IMR-90 (cell line): ENCODE measurements at regions not wholly inside any gene's neighbourhood (a gene's known extent, or its start where the extent isn't known, plus 50 kb on each side); places are given as distances from the start of the nearest gene placed in this dataset.

Source experiments
- ATAC-seq: fragments of 200-7000 bp; cut with Tn5 transposase; 2 replicates; pipeline ENCODE4 v1.9.1; 2020; ENCODE audit warnings: low read depth, mild to moderate bottlenecking, moderate library complexity
- BruUV-seq: library from RNA; stranded (reverse); fragments of 400-500 nt; replicated peaks from 2 replicates; lab custom pipeline; 2021; lab: Mats Ljungman, UMichigan
- CTCF ChIA-PET: fragments of 300-600 bp; formaldehyde crosslinking; extraction: SDS; loops from one replicate; lab custom pipeline; 2021; ENCODE audit warnings: antibody characterized with exemption; lab: Yijun Ruan, JAX
- POLR2A ChIA-PET: fragments of 300-600 bp; sonication (Branson Sonifier 250); formaldehyde crosslinking; loops from one replicate; lab custom pipeline; 2022; ENCODE audit warnings: antibody characterized with exemption; ENCODE audit not compliant: unreplicated experiment; lab: Charles Lee
- DNase-seq: peaks from one replicate; pipeline ENCODE4 v3.0.0; 2013
- H2AFZ ChIP-seq: replicated peaks from 2 replicates; pipeline ENCODE3; 2013; ENCODE audit warnings: low read length, mild to moderate bottlenecking; ENCODE audit not compliant: poor library complexity
- H2AK5ac ChIP-seq: 2 replicates; pipeline ENCODE4 v1.6.1; 2013; ENCODE audit warnings: low read depth, low read length, inconsistent platforms
- H2AK9ac ChIP-seq: replicated peaks from 2 replicates; pipeline ENCODE3; 2013; ENCODE audit warnings: mild to moderate bottlenecking, low read depth, low read length, moderate library complexity; ENCODE audit not compliant: poor library complexity
- H2BK120ac ChIP-seq: 2 replicates; pipeline ENCODE4 v1.6.1; 2013; ENCODE audit warnings: low read depth, low read length, inconsistent platforms
- H2BK15ac ChIP-seq: 3 replicates; pipeline ENCODE4 v1.6.1; 2013; ENCODE audit warnings: low read depth, low read length, inconsistent platforms
- H2BK20ac ChIP-seq: 2 replicates; pipeline ENCODE4 v1.6.1; 2013; ENCODE audit warnings: low read depth, mild to moderate bottlenecking, inconsistent platforms, low read length, moderate library complexity
- H2BK5ac ChIP-seq: 2 replicates; pipeline ENCODE4 v1.6.1; 2013; ENCODE audit warnings: mild to moderate bottlenecking, low read depth, low read length, inconsistent platforms; ENCODE audit not compliant: poor library complexity, severe bottlenecking
- H3K14ac ChIP-seq: replicated peaks from 2 replicates; pipeline ENCODE4 v1.6.1; 2013; ENCODE audit warnings: low read depth, low read length, inconsistent platforms
- H3K18ac ChIP-seq: 2 replicates; pipeline ENCODE4 v1.6.1; 2013; ENCODE audit warnings: low read depth, low read length, control low read depth
- H3K23ac ChIP-seq: 2 replicates; pipeline ENCODE4 v1.6.1; 2013; ENCODE audit warnings: low read depth, low read length, inconsistent platforms
- H3K27ac ChIP-seq: 2 replicates; pipeline ENCODE4 v1.5.1; 2013; ENCODE audit warnings: mild to moderate bottlenecking, control low read depth, low read length; ENCODE audit not compliant: insufficient read depth
- H3K27me3 ChIP-seq: 2 replicates; pipeline ENCODE4 v1.6.1; 2013; ENCODE audit warnings: low read length; ENCODE audit not compliant: control insufficient read depth, insufficient read depth
- H3K36me3 ChIP-seq: 2 replicates; pipeline ENCODE4 v1.6.1; 2013; ENCODE audit warnings: low read length, mixed read lengths; ENCODE audit not compliant: control insufficient read depth, insufficient read depth
- H3K4ac ChIP-seq: 2 replicates; pipeline ENCODE4 v1.6.1; 2013; ENCODE audit warnings: low read depth, low read length, inconsistent platforms
- H3K4me1 ChIP-seq: 2 replicates; pipeline ENCODE4 v1.6.1; 2013; ENCODE audit warnings: low read length, mixed read lengths; ENCODE audit not compliant: control insufficient read depth, insufficient read depth
- H3K4me2 ChIP-seq: 2 replicates; pipeline ENCODE4 v1.6.1; 2013; ENCODE audit warnings: low read depth, mild to moderate bottlenecking, control low read depth, low read length, moderate library complexity
- H3K4me3 ChIP-seq: 2 replicates; pipeline ENCODE4 v1.5.1; 2013; ENCODE audit warnings: low read depth, mild to moderate bottlenecking, control low read depth, low read length, moderate library complexity; ENCODE audit not compliant: insufficient read depth
- H3K56ac ChIP-seq: 2 replicates; pipeline ENCODE4 v1.6.1; 2013; ENCODE audit warnings: low read length, inconsistent platforms; ENCODE audit not compliant: insufficient read depth; ENCODE audit errors: extremely low read depth
- H3K79me1 ChIP-seq, 2 experiments: 2 replicates each; pipeline ENCODE4 v1.6.1; 2013; ENCODE audit warnings: low read length in 2 of 2, inconsistent platforms in 1 of 2, low read depth in 1 of 2
- H3K9ac ChIP-seq: 2 replicates; pipeline ENCODE4 v1.6.1; 2013; ENCODE audit warnings: low read depth, low read length, control low read depth
- H3K9me1 ChIP-seq: 2 replicates; pipeline ENCODE4 v1.6.1; 2013; ENCODE audit warnings: low read length, inconsistent platforms; ENCODE audit not compliant: insufficient read depth
- H3K9me3 ChIP-seq: 2 replicates; pipeline ENCODE4 v1.6.1; 2013; ENCODE audit warnings: low read length; ENCODE audit not compliant: control insufficient read depth, insufficient read depth
- H4K20me1 ChIP-seq: 2 replicates; pipeline ENCODE4 v1.6.1; 2013; ENCODE audit warnings: low read length, inconsistent platforms; ENCODE audit not compliant: insufficient read depth
- H4K5ac ChIP-seq: 2 replicates; pipeline ENCODE4 v1.6.1; 2013; ENCODE audit warnings: mild to moderate bottlenecking, low read depth, low read length, control low read depth
- H4K8ac ChIP-seq, 2 experiments: 2 replicates each; pipeline ENCODE4 v1.6.1; 2013; ENCODE audit warnings: low read depth in 2 of 2, low read length in 2 of 2, control low read depth in 1 of 2, inconsistent platforms in 1 of 2
- H4K91ac ChIP-seq: 2 replicates; pipeline ENCODE4 v1.6.1; 2013; ENCODE audit warnings: low read depth, low read length, inconsistent platforms; ENCODE audit not compliant: insufficient read depth
- BHLHE40 ChIP-seq: fragments of 150-350 bp; IDR thresholded peaks from 2 replicates; pipeline ENCODE4 v1.6.1; 2016; ENCODE audit warnings: mild to moderate bottlenecking, low read depth, low read length
- CEBPB ChIP-seq: IDR thresholded peaks from 2 replicates; pipeline ENCODE4 v1.6.1; 2012; ENCODE audit warnings: low read depth, low read length, improper control_type of control experiment
- CHD1 ChIP-seq: IDR thresholded peaks from 2 replicates; pipeline ENCODE4 v1.6.1; 2012; ENCODE audit warnings: low read depth, low read length, improper control_type of control experiment
- FOS ChIP-seq: fragments of 150-350 bp; IDR thresholded peaks from 2 replicates; pipeline ENCODE4 v1.6.1; 2016; ENCODE audit warnings: low read depth, low read length
- MAFK ChIP-seq: IDR thresholded peaks from 2 replicates; pipeline ENCODE4 v1.6.1; 2012; ENCODE audit warnings: low read depth, low read length, improper control_type of control experiment
- MAZ ChIP-seq: IDR thresholded peaks from 2 replicates; pipeline ENCODE4 v1.6.1; 2012; ENCODE audit warnings: low read depth, mild to moderate bottlenecking, low read length, improper control_type of control experiment, moderate library complexity, borderline replicate concordance
- MXI1 ChIP-seq: IDR thresholded peaks from 2 replicates; pipeline ENCODE4 v1.6.1; 2012; ENCODE audit warnings: low read depth, mild to moderate bottlenecking, low read length, moderate library complexity, borderline replicate concordance
- NFE2L2 ChIP-seq: fragments of 150-350 bp; IDR thresholded peaks from 2 replicates; pipeline ENCODE4 v1.6.1; 2016; ENCODE audit warnings: low read depth, mild to moderate bottlenecking, low read length
- POLR2A ChIP-seq: IDR thresholded peaks from 2 replicates; pipeline ENCODE4 v1.6.1; 2012; ENCODE audit warnings: mild to moderate bottlenecking, low read depth, low read length
- RAD21 ChIP-seq: IDR thresholded peaks from 2 replicates; pipeline ENCODE4 v1.6.1; 2012; ENCODE audit warnings: low read length, improper control_type of control experiment
- RCOR1 ChIP-seq: IDR thresholded peaks from 2 replicates; pipeline ENCODE4 v1.6.1; 2012; ENCODE audit warnings: mild to moderate bottlenecking, low read length, improper control_type of control experiment; ENCODE audit not compliant: insufficient replicate concordance
- RFX5 ChIP-seq: IDR thresholded peaks from 2 replicates; pipeline ENCODE4 v1.8.0; 2012; ENCODE audit warnings: low read depth, mild to moderate bottlenecking, low read length, moderate library complexity
- SMC3 ChIP-seq: fragments of 150-350 bp; IDR thresholded peaks from 2 replicates; pipeline ENCODE4 v1.6.1; 2016; ENCODE audit warnings: low read depth, mild to moderate bottlenecking, antibody characterized with exemption, low read length, moderate library complexity
- WGBS, 2 experiments: methylation state at CpG; one replicate each; pipeline versions ENCODE4 v1.1.5 to v1.1.7; 2013; ENCODE audit warnings: missing lambda C conversion rate in 2 of 2; ENCODE audit not compliant: insufficient read length in 1 of 2; ENCODE audit errors: extremely low coverage in 2 of 2; 5-methylcytosine and 5-hydroxymethylcytosine counted together
- dilution Hi-C: fragments of 300-500 bp; cut with HindIII; formaldehyde crosslinking; loops from one replicate; pipeline ENCODE4 v1.14.3; 2018; ENCODE audit warnings: low sequenced_read_pairs; ENCODE audit not compliant: unreplicated experiment
- in situ Hi-C: fragments of 300-500 bp; cut with MboI; formaldehyde crosslinking; loops from 3 replicates; pipeline ENCODE4 v1.14.3; 2019; ENCODE audit warnings: low sequenced_read_pairs, inconsistent platforms, mixed read lengths
- intact Hi-C: fragments of 100-400 bp; cut with micrococcal nuclease; formaldehyde crosslinking; loops from 2 replicates; pipeline ENCODE4 v1.10.0; 2022
- TF ChIP-seq, protein P1 (sequence below): fragments of 150-350 bp; IDR thresholded peaks from 2 replicates; pipeline ENCODE4 v1.6.1; 2016; ENCODE audit warnings: low read depth, mild to moderate bottlenecking, low read length, moderate library complexity, borderline replicate concordance
- TF ChIP-seq, protein P2 (sequence below): conservative IDR thresholded peaks from 2 replicates; pipeline ENCODE4 v1.5.1; 2012; ENCODE audit warnings: mild to moderate bottlenecking, low read depth, low read length, improper control_type of control experiment
- TF ChIP-seq, protein P3 (sequence below): fragments of 150-350 bp; IDR thresholded peaks from 2 replicates; pipeline ENCODE4 v1.6.1; 2017; ENCODE audit warnings: mild to moderate bottlenecking, antibody characterized with exemption, low read length, low read depth

DNA sequence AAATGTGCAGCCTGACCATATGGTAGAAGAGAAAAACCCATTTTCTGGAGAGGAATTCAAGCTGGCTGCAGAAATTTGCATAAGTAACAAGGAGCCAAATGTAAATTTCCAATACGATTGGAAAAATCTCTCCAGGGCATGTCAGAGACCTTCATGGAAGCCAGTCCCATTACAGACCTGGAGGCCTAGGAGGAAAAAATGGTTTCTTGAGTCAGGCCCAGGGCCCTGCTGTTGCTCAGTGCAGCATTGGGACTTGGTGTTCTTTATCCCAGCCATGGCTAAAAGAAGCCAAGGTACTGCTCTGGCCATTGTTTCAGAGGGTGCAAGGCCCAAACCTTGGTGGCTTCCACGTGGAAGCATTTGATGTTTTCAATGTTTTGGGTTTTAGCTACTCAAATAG is 70.6 kb downstream of the MAGEC2 start:
- peaks cover 15% of the 10 kb centered on the region for H3K9me3 ChIP-seq
- H3K14ac ChIP-seq: no peak overlapping the region
- no peak overlapping the region for H3K4me2 ChIP-seq
- no peak overlapping the region for H3K9ac ChIP-seq
- no peak for DNase-seq
- no peaks in the 10 kb centered on the region for H3K36me3 ChIP-seq
- no peaks in the 10 kb centered on the region for H3K9me1 ChIP-seq
- H3K79me1 ChIP-seq: no peaks in the 10 kb centered on the region
- ChIA-PET POLR2A (no interaction called here), CTCF (no interaction called here)
- H3K4ac ChIP-seq: no peak overlapping the region
- intact Hi-C loops: no loop called here
- H2BK120ac ChIP-seq: no peak overlapping the region
- ATAC-seq: no peak
- H2AFZ ChIP-seq: no peak overlapping the region
- no peak overlapping the region for H2AK9ac ChIP-seq
- no peaks in the 10 kb centered on the region for H3K4me1 ChIP-seq
- H3K18ac ChIP-seq: no peak overlapping the region
- TF ChIP-seq MXI1 (no peak), FOS (no peak), MAZ (no peak), RFX5 (no peak), POLR2A (no peak), RAD21 (no peak), NFE2L2 (no peak), SMC3 (no peak), RCOR1 (no peak), CEBPB (no peak), BHLHE40 (no peak), MAFK (no peak), CHD1 (no peak)
- TF ChIP-seq, protein P1, sequence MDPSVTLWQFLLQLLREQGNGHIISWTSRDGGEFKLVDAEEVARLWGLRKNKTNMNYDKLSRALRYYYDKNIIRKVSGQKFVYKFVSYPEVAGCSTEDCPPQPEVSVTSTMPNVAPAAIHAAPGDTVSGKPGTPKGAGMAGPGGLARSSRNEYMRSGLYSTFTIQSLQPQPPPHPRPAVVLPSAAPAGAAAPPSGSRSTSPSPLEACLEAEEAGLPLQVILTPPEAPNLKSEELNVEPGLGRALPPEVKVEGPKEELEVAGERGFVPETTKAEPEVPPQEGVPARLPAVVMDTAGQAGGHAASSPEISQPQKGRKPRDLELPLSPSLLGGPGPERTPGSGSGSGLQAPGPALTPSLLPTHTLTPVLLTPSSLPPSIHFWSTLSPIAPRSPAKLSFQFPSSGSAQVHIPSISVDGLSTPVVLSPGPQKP: no peak
- TF ChIP-seq, protein P2, sequence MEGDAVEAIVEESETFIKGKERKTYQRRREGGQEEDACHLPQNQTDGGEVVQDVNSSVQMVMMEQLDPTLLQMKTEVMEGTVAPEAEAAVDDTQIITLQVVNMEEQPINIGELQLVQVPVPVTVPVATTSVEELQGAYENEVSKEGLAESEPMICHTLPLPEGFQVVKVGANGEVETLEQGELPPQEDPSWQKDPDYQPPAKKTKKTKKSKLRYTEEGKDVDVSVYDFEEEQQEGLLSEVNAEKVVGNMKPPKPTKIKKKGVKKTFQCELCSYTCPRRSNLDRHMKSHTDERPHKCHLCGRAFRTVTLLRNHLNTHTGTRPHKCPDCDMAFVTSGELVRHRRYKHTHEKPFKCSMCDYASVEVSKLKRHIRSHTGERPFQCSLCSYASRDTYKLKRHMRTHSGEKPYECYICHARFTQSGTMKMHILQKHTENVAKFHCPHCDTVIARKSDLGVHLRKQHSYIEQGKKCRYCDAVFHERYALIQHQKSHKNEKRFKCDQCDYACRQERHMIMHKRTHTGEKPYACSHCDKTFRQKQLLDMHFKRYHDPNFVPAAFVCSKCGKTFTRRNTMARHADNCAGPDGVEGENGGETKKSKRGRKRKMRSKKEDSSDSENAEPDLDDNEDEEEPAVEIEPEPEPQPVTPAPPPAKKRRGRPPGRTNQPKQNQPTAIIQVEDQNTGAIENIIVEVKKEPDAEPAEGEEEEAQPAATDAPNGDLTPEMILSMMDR: no peak
- TF ChIP-seq, protein P3, sequence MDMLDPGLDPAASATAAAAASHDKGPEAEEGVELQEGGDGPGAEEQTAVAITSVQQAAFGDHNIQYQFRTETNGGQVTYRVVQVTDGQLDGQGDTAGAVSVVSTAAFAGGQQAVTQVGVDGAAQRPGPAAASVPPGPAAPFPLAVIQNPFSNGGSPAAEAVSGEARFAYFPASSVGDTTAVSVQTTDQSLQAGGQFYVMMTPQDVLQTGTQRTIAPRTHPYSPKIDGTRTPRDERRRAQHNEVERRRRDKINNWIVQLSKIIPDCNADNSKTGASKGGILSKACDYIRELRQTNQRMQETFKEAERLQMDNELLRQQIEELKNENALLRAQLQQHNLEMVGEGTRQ: no peak
- no CpG with 5 or more reads among the region's 2 CpGs for WGBS, 2 experiments
- dilution Hi-C loops: no loop called here
- no TSS peak for BruUV-seq
- H4K5ac ChIP-seq: no peak overlapping the region
- H4K8ac ChIP-seq: no peak overlapping the region
- H2AK5ac ChIP-seq: no peak overlapping the region
- no peak overlapping the region for H3K4me3 ChIP-seq
- no peak overlapping the region for H4K91ac ChIP-seq
- in situ Hi-C loops: no loop called here
- H3K27ac ChIP-seq: no peak overlapping the region
- no peaks in the 10 kb centered on the region for H3K27me3 ChIP-seq
- H2BK20ac ChIP-seq: no peak overlapping the region
- H2BK15ac ChIP-seq: no peak overlapping the region
- H3K56ac ChIP-seq: no peak overlapping the region
- no peak overlapping the region for H3K23ac ChIP-seq
- no peaks in the 10 kb centered on the region for H4K20me1 ChIP-seq
- no peak overlapping the region for H2BK5ac ChIP-seq
